Prostate gland (tissue), 2 donors: ENCODE measurements at regions not wholly inside any gene's neighbourhood (a gene's known extent, or its start where the extent isn't known, plus 50 kb on each side); places are given as distances from the start of the nearest gene placed in this dataset.

ENCODE experiments used
- DNase-seq: peaks from one replicate; pipeline ENCODE4 v3.0.0-alpha.2; 2019; ENCODE audit warnings: low spot score
- H3K27ac ChIP-seq, 2 donors: fragments of 200-600 bp; sonication (generic); 2 replicates each; pipeline ENCODE4 v1.5.1; 2017 to 2019
- H3K27me3 ChIP-seq: fragments of 200-600 bp; sonication (generic); replicated peaks from 2 replicates; pipeline ENCODE4 v1.5.1; 2019; ENCODE audit not compliant: insufficient read depth
- H3K36me3 ChIP-seq, 2 donors: fragments of 200-600 bp; sonication (generic); 1 replicate in 1 of 2; 2 replicates in 1 of 2; pipeline versions ENCODE4 v1.5.1 to v1.8.1; 2017 to 2019
- H3K4me1 ChIP-seq: fragments of 200-600 bp; sonication (generic); replicated peaks from 2 replicates; pipeline ENCODE4 v1.5.1; 2019
- H3K4me3 ChIP-seq, 2 donors: fragments of 200-600 bp; sonication (generic); 2 replicates each; pipeline ENCODE4 v1.5.1; 2017 to 2019
- H3K9me3 ChIP-seq: fragments of 200-600 bp; sonication (generic); 2 replicates; pipeline ENCODE4 v1.5.1; 2017
- CTCF ChIP-seq, 4 experiments: fragments of 200-600 bp in 2 of 4; fragments of 450-650 bp in 2 of 4; sonication (generic) in 2 of 4; IDR thresholded peaks; 1 replicate in 3 of 4; 2 replicates in 1 of 4; pipeline ENCODE4 v1.5.1; 2016 to 2019; ENCODE audit warnings: antibody characterized with exemption in 4 of 4, mild to moderate bottlenecking in 2 of 4, moderate library complexity in 2 of 4
- POLR2A ChIP-seq: fragments of 450-650 bp; IDR thresholded peaks from one replicate; pipeline ENCODE4 v1.6.1; 2016; ENCODE audit warnings: antibody characterized with exemption, mild to moderate bottlenecking
- POLR2AphosphoS5 ChIP-seq: sonication (generic); formaldehyde crosslinking; IDR thresholded peaks from one replicate; pipeline ENCODE4 v1.6.1; 2017; ENCODE audit warnings: antibody characterized with exemption
- WGBS: methylation state at CpG from one replicate; pipeline ENCODE4 v1.1.5; 2018; 5-methylcytosine and 5-hydroxymethylcytosine counted together
- intact Hi-C: fragments of 100-400 bp; cut with DNase I; formaldehyde crosslinking; loops from one replicate; pipeline ENCODE4 v1.14.2; 2022

DNA sequence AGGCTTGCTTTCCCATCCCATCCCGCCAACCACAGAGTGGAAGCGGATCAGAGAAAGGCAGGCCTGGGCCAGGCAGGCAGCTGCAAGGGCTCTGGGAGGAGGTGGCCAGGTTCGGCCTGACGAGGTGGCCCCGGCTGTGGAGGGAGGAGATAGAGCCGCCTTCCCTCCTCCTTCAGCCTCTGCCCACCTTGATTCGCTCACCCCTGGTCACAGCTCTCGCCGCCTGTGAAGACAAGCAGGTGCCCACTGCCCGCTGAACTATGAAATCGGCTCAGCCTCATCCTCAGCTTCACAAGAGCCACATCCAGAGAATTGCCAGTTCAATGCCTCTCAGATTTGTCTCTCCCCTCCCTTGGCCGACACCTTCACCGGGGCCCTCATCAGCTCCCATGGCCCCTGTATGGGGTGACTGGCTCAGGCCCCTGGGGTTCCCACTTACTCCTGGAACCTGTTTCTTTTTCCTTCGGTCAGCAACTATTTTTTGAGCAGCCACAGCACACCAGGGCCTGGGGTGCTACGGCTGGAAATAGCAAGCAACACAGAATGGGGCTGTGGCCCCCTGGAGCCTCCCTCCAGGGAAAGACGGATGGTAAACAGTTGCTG is 80.0 kb upstream of the CHST15 start:
- Histone ChIP-seq H3K4me1 (no peaks in the 10 kb centered on the region), H3K27ac (no peak overlapping the region), H3K9me3 (no peaks in the 10 kb centered on the region), H3K4me3 (no peak overlapping the region), H3K27me3 (no peaks in the 10 kb centered on the region), H3K36me3 (no peaks in the 10 kb centered on the region)
- no peak for TF ChIP-seq POLR2A
- TF ChIP-seq CTCF (IDR thresholded peaks at IDR 0.05) = no peak
- TF ChIP-seq POLR2AphosphoS5 = no peak
- intact Hi-C loops = no loop called here
- no peak for DNase-seq
- WGBS = 86% methylated on average over 16 of the region's 16 CpGs

GRCh38 chr10:124172181-124172916 is 79.0 kb upstream of the CHST15 start:
- Histone ChIP-seq H3K27ac (no peak overlapping the region), H3K36me3 (no peaks in the 10 kb centered on the region), H3K4me3 (no peak overlapping the region), H3K4me1 (no peaks in the 10 kb centered on the region), H3K9me3 (no peaks in the 10 kb centered on the region), H3K27me3 (no peaks in the 10 kb centered on the region)
- no peak for DNase-seq
- TF ChIP-seq POLR2AphosphoS5 (no peak), CTCF (IDR thresholded peaks at IDR 0.05) (no peak), POLR2A (no peak)
- intact Hi-C loops = no loop called here
- 85% methylated on average over 19 of the region's 19 CpGs for WGBS

DNA sequence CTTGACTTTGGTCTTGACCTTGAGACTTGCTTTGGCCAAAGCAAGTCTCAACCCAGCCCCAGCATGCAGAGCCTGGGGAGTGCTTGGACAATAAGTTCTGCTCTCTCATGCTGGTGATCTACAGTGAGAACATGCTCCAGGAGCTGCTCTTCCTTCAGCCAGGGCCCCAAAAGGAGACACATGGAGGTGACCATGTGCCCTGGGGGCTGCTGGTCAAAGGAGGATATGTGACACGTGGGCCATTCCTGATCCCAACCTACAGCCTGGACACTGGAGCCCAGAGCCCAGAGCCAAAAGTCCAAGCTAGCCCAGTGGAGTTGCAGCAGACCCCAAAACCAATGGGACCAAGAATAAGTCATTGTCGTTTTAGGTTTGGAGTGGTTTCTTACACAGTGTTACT is 78.2 kb upstream of the CHST15 start:
- Histone ChIP-seq H3K9me3 (no peaks in the 10 kb centered on the region), H3K4me1 (no peaks in the 10 kb centered on the region), H3K36me3 (no peaks in the 10 kb centered on the region), H3K27me3 (no peaks in the 10 kb centered on the region), H3K27ac (no peak overlapping the region), H3K4me3 (no peak overlapping the region)
- TF ChIP-seq CTCF (IDR thresholded peaks at IDR 0.05) = no peak
- TF ChIP-seq POLR2AphosphoS5 = no peak
- TF ChIP-seq POLR2A = no peak
- 91% methylated on average over 2 of the region's 2 CpGs for WGBS
- intact Hi-C loops = no loop called here
- DNase-seq = no peak

DNA sequence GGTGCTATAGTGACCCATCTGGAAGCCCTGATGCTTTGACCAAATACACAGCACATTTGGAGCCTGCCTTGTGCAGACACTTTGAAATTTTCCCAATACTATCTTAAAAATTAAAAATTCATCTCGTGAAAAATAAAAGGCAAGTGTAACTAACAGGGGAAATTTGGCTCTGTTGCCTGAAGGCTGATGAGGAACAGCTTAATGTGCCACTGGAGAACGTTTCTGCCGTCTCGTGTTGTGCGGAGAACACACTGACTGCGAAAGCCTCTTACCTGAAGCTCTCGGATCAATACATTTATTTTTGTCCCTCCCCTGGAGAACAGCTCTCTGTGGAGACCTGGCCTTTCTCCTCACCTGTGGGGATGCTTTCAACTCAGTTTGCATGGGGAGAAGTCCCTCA is 77.2 kb upstream of the CHST15 start:
- H3K36me3 ChIP-seq = no peaks in the 10 kb centered on the region
- no peak overlapping the region for H3K27ac ChIP-seq
- WGBS = 92% methylated on average over 7 of the region's 7 CpGs
- H3K27me3 ChIP-seq = no peaks in the 10 kb centered on the region
- no peaks in the 10 kb centered on the region for H3K4me1 ChIP-seq
- H3K4me3 ChIP-seq = no peak overlapping the region
- TF ChIP-seq CTCF (IDR thresholded peaks at IDR 0.05) (no peak), POLR2AphosphoS5 (no peak)
- intact Hi-C loops = no loop called here
- no peaks in the 10 kb centered on the region for H3K9me3 ChIP-seq
- DNase-seq = no peak
